Gastrocnemius medialis (tissue), 4 donors: ENCODE measurements at regions not wholly inside any gene's neighbourhood (a gene's known extent, or its start where the extent isn't known, plus 50 kb on each side); places are given as distances from the start of the nearest gene placed in this dataset.

Experiments
- CTCF ChIP-seq, 5 experiments: fragments of 450-650 bp in 3 of 5; fragments of 200-600 bp in 2 of 5; sonication (generic) in 2 of 5; IDR thresholded peaks in 4 of 5; conservative IDR thresholded peaks in 1 of 5; 1 replicate in 4 of 5; 2 replicates in 1 of 5; pipeline ENCODE4 v1.5.1; 2016 to 2019; ENCODE audit warnings: antibody characterized with exemption in 5 of 5, mild to moderate bottlenecking in 3 of 5, moderate library complexity in 3 of 5
- POLR2A ChIP-seq, 2 donors: fragments of 450-650 bp; IDR thresholded peaks; one replicate each; pipeline ENCODE4 v1.6.1; 2017; ENCODE audit warnings: antibody characterized with exemption in 2 of 2, mild to moderate bottlenecking in 2 of 2, moderate library complexity in 2 of 2

GRCh38 chr11:131223198-131223991 is 147.0 kb upstream of the NTM start:
- TF ChIP-seq POLR2A (IDR thresholded peaks at IDR 0.05) (no peak), CTCF (IDR thresholded peaks at IDR 0.05 in 4 of 5, conservative IDR thresholded peaks at IDR 0.05 in 1 of 5) (no peak)
